ENCODE measurements at regions not wholly inside any gene's neighbourhood (a gene's known extent, or its start where the extent isn't known, plus 50 kb on each side); places are given as distances from the start of the nearest gene placed in this dataset.
"Not testable (repeated sequence)": the region's sequence is repeated elsewhere in the genome, so short reads cannot be mapped to it uniquely, and the experiment has no call there.

- Histone ChIP-seq H3K4me1 (ENCODE audit: insufficient read depth) (peaks cover 10% of the 10 kb centered on the region), H3K27ac (no peak overlapping the region), H3K9me3 (ENCODE audit: low read depth) (no peaks in the 10 kb centered on the region), H3K79me2 (ENCODE audit: insufficient read depth) (no peaks in the 10 kb centered on the region), H3K9me2 (ENCODE audit: insufficient read depth) (no peaks in the 10 kb centered on the region), H3K9ac (no peak overlapping the region), H3K4me2 (ENCODE audit: unreplicated experiment) (no peak overlapping the region), H3F3A (ENCODE audit: insufficient read depth) (0 out of 2 replicates have a peak, but pooled peaks cover 3% of the 10 kb centered on the region), H3K36me3 (ENCODE audit: low read depth) (no peaks in the 10 kb centered on the region), H2AFZ (no peak overlapping the region), H3K4me3 (no peak overlapping the region), H3K27me3 (replicated peaks; ENCODE audit: insufficient read depth) (no peaks in the 10 kb centered on the region), H4K20me1 (ENCODE audit: insufficient read depth) (no peaks in the 10 kb centered on the region)
- TF ChIP-seq EZH2phosphoT487 (IDR thresholded peaks at IDR 0.05; ENCODE audit: insufficient read depth, low read depth) (no peak), EZH2 (IDR thresholded peaks at IDR 0.05; ENCODE audit: insufficient read depth, poor library complexity, severe bottlenecking) (no peak)
- no peak for DNase-seq
- WGBS, 2 experiments (ENCODE audit: low coverage in 1 of 2, low lambda C conversion rate in 2 of 2, missing lambda C conversion rate in 2 of 2) = 98 to 100% methylated on average over 5 of the region's 5 CpGs
- in situ Hi-C loops (cut with MboI) = no loop called here
Observed at GRCh38 chr7:79922894-79923293, 211.7 kb upstream of the GNAI1 start.

DNA sequence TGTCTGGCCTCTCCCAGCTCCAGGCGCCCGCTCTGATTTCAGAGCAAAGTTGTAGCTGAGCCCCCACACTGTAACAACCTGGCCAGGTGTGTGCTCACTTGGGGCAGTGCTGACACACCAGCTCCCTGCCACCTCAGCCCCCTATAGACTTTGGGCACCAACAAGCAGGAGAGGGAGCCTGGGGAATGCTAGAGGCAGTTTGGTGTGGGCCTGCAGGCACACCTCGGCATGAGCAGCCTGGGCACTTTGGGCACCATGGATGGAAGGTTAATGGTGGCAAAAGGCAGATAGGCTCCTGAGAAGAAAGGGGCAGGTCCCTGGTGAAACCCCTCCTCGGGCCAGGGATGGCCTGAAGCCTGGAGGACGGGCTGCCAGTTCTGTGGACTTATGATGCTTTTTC is 212.7 kb upstream of the GNAI1 start:
- in situ Hi-C loops (cut with MboI) = no loop called here
- H3K4me2 ChIP-seq (ENCODE audit: unreplicated experiment) = no peak overlapping the region
- H3K36me3 ChIP-seq (ENCODE audit: low read depth) = no peaks in the 10 kb centered on the region
- H3K9ac ChIP-seq = no peak overlapping the region
- no peaks in the 10 kb centered on the region for H4K20me1 ChIP-seq (ENCODE audit: insufficient read depth)
- TF ChIP-seq EZH2 (IDR thresholded peaks at IDR 0.05; ENCODE audit: insufficient read depth, poor library complexity, severe bottlenecking) (no peak), EZH2phosphoT487 (IDR thresholded peaks at IDR 0.05; ENCODE audit: insufficient read depth, low read depth) (no peak)
- H3K27ac ChIP-seq = no peak overlapping the region
- 76 to 81% methylated on average over 5 of the region's 5 CpGs for WGBS, 2 experiments (ENCODE audit: low coverage in 1 of 2, low lambda C conversion rate in 2 of 2, missing lambda C conversion rate in 2 of 2)
- peaks cover 10% of the 10 kb centered on the region for H3K4me1 ChIP-seq (ENCODE audit: insufficient read depth)
- H3F3A ChIP-seq (ENCODE audit: insufficient read depth) = 0 out of 2 replicates have a peak, but pooled peaks cover 3% of the 10 kb centered on the region
- H2AFZ ChIP-seq = no peak overlapping the region
- H3K27me3 ChIP-seq (replicated peaks; ENCODE audit: insufficient read depth) = no peaks in the 10 kb centered on the region
- H3K79me2 ChIP-seq (ENCODE audit: insufficient read depth) = no peaks in the 10 kb centered on the region
- no peak for DNase-seq
- no peak overlapping the region for H3K4me3 ChIP-seq
- H3K9me2 ChIP-seq (ENCODE audit: insufficient read depth) = no peaks in the 10 kb centered on the region
- H3K9me3 ChIP-seq (ENCODE audit: low read depth) = no peaks in the 10 kb centered on the region

DNA sequence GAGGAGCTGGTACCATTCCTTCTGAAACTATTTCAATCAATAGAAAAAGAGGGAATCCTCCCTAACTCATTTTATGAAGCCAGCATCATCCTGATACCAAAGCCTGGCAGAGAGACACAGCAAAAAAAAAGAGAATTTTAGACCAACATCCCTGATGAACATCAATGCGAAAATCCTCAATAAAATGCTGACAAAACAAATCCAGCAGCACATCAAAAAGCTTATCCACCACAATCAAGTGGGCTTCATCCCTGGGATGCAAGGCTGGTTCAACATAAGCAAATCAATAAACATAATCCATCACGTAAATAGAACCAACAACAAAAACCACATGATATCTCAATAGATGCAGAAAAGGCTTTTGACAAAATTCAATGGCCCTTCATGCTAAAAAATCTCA is 216.0 kb upstream of the GNAI1 start:
- H3K4me3 ChIP-seq; H3K9me3 ChIP-seq (ENCODE audit: low read depth); H3K36me3 ChIP-seq (ENCODE audit: low read depth); H4K20me1 ChIP-seq (ENCODE audit: insufficient read depth); H3K4me1 ChIP-seq (ENCODE audit: insufficient read depth); in situ Hi-C loops (cut with MboI); H3K9me2 ChIP-seq (ENCODE audit: insufficient read depth); H3K27me3 ChIP-seq (replicated peaks; ENCODE audit: insufficient read depth); DNase-seq; H3F3A ChIP-seq (ENCODE audit: insufficient read depth); H3K4me2 ChIP-seq (ENCODE audit: unreplicated experiment); H2AFZ ChIP-seq; H3K9ac ChIP-seq; H3K27ac ChIP-seq; H3K79me2 ChIP-seq (ENCODE audit: insufficient read depth): not testable (repeated sequence)
- WGBS, 2 experiments (ENCODE audit: low coverage in 1 of 2, low lambda C conversion rate in 2 of 2, missing lambda C conversion rate in 2 of 2) = 85 to 92% methylated on average over 2 of the region's 2 CpGs

GRCh38 chr7:79915346-79915745 is 219.3 kb upstream of the GNAI1 start:
- H3K4me3 ChIP-seq; H3K27ac ChIP-seq; H3F3A ChIP-seq (ENCODE audit: insufficient read depth); H3K9ac ChIP-seq; H3K27me3 ChIP-seq (replicated peaks; ENCODE audit: insufficient read depth); DNase-seq; H3K9me2 ChIP-seq (ENCODE audit: insufficient read depth); H3K79me2 ChIP-seq (ENCODE audit: insufficient read depth); H4K20me1 ChIP-seq (ENCODE audit: insufficient read depth); H3K4me1 ChIP-seq (ENCODE audit: insufficient read depth); H3K4me2 ChIP-seq (ENCODE audit: unreplicated experiment); in situ Hi-C loops (cut with MboI); H3K9me3 ChIP-seq (ENCODE audit: low read depth); H3K36me3 ChIP-seq (ENCODE audit: low read depth); H2AFZ ChIP-seq: not testable (repeated sequence)
- 66 to 83% methylated on average over 4 of the region's 4 CpGs for WGBS, 2 experiments (ENCODE audit: low coverage in 1 of 2, low lambda C conversion rate in 2 of 2, missing lambda C conversion rate in 2 of 2)

DNA sequence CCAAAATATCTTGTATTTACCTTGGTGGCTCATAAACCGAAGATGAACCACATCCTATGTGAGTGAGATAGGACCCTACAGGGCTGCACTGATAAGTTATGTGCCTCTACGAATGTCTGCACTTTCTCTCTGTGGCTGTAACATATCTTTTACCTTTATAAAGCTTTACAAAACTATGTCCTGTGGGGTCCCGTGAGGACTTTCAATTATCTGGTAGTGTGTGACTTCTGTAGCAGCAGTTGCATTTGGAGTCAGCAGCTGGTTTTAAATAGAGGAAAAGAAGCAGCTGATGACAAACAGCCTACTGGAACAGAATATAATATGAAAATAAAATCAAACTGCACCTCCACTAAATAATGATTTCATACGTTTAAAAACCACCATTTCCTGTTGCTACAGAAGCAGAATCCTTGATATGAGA is 222.4 kb upstream of the GNAI1 start:
- in situ Hi-C loops (cut with MboI) = no loop called here
- Histone ChIP-seq H2AFZ (no peak overlapping the region; the same call in 1 of the 2 replicates), H3K9me3 (ENCODE audit: low read depth) (no peaks in the 10 kb centered on the region), H3K4me3 (no peak overlapping the region), H3K4me1 (ENCODE audit: insufficient read depth) (no peaks in the 10 kb centered on the region), H3K36me3 (ENCODE audit: low read depth) (no peaks in the 10 kb centered on the region), H3K9me2 (ENCODE audit: insufficient read depth) (no peaks in the 10 kb centered on the region), H3K27me3 (replicated peaks; ENCODE audit: insufficient read depth) (no peaks in the 10 kb centered on the region), H3K9ac (no peak overlapping the region), H3K4me2 (ENCODE audit: unreplicated experiment) (no peak overlapping the region), H3K79me2 (ENCODE audit: insufficient read depth) (no peaks in the 10 kb centered on the region), H4K20me1 (ENCODE audit: insufficient read depth) (no peaks in the 10 kb centered on the region), H3K27ac (no peak overlapping the region), H3F3A (ENCODE audit: insufficient read depth) (no peaks in the 10 kb centered on the region)
- DNase-seq = no peak
- TF ChIP-seq EZH2 (IDR thresholded peaks at IDR 0.05; ENCODE audit: insufficient read depth, poor library complexity, severe bottlenecking) (no peak), EZH2phosphoT487 (IDR thresholded peaks at IDR 0.05; ENCODE audit: insufficient read depth, low read depth) (no peak)
- 68 to 69% methylated on average over 4 of the region's 4 CpGs for WGBS, 2 experiments (ENCODE audit: low coverage in 1 of 2, low lambda C conversion rate in 2 of 2, missing lambda C conversion rate in 2 of 2)

Data from GM23248 (cell line).